H9 (cell line): ENCODE measurements at regions not wholly inside any gene's neighbourhood (a gene's known extent, or its start where the extent isn't known, plus 50 kb on each side); places are given as distances from the start of the nearest gene placed in this dataset.

Experiments used
- DNase-seq: peaks from one replicate; pipeline ENCODE4 v3.0.0-alpha.2; 2017
- H2AFZ ChIP-seq: one replicate; pipeline ENCODE4 v1.6.1; 2013; ENCODE audit warnings: mild to moderate bottlenecking, low read length, control low read depth, moderate library complexity
- H2AK5ac ChIP-seq: 2 replicates; pipeline ENCODE4 v1.6.1; 2013; ENCODE audit warnings: low read length, control low read depth, mixed read lengths; ENCODE audit not compliant: insufficient read length
- H2BK120ac ChIP-seq: one replicate; pipeline ENCODE4 v1.6.1; 2013; ENCODE audit warnings: low read depth, mild to moderate bottlenecking, low read length, control low read depth, inconsistent platforms; ENCODE audit not compliant: poor library complexity, severe bottlenecking
- H2BK12ac ChIP-seq: 2 replicates; pipeline ENCODE4 v1.6.1; 2013; ENCODE audit warnings: low read length, control low read depth, mixed read lengths, low read depth; ENCODE audit not compliant: insufficient read length
- H2BK15ac ChIP-seq: 2 replicates; pipeline ENCODE4 v1.6.1; 2013; ENCODE audit warnings: low read depth, low read length, control low read depth
- H2BK20ac ChIP-seq: one replicate; pipeline ENCODE4 v1.6.1; 2013; ENCODE audit warnings: low read depth, mild to moderate bottlenecking, low read length, control low read depth, inconsistent platforms; ENCODE audit not compliant: poor library complexity, severe bottlenecking
- H2BK5ac ChIP-seq: 2 replicates; pipeline ENCODE4 v1.6.1; 2013; ENCODE audit warnings: low read length, control low read depth, mixed read lengths; ENCODE audit not compliant: insufficient read length
- H3K14ac ChIP-seq: 2 replicates; pipeline ENCODE4 v1.6.1; 2013; ENCODE audit warnings: low read length, control low read depth; ENCODE audit not compliant: insufficient read depth
- H3K18ac ChIP-seq: 2 replicates; pipeline ENCODE4 v1.6.1; 2013; ENCODE audit warnings: low read depth, mild to moderate bottlenecking, mixed read lengths, low read length, control low read depth; ENCODE audit not compliant: insufficient read length
- H3K23ac ChIP-seq: 2 replicates; pipeline ENCODE4 v1.6.1; 2013; ENCODE audit warnings: low read length, control low read depth, mixed read lengths, low read depth; ENCODE audit not compliant: insufficient read length
- H3K23me2 ChIP-seq: 2 replicates; pipeline ENCODE4 v1.6.1; 2013; ENCODE audit warnings: low read depth, mild to moderate bottlenecking, mixed read lengths, low read length, control low read depth; ENCODE audit not compliant: insufficient read length, poor library complexity, severe bottlenecking
- H3K27ac ChIP-seq: 2 replicates; pipeline ENCODE4 v1.5.1; 2013; ENCODE audit warnings: low read length, control low read depth, mixed read lengths, low read depth; ENCODE audit not compliant: insufficient read length
- H3K27me3 ChIP-seq: 2 replicates; pipeline ENCODE4 v1.6.1; 2013; ENCODE audit warnings: low read length, control low read depth, inconsistent platforms; ENCODE audit not compliant: insufficient read depth
- H3K4ac ChIP-seq: 2 replicates; pipeline ENCODE4 v1.6.1; 2013; ENCODE audit warnings: low read depth, mild to moderate bottlenecking, control low read depth, inconsistent platforms, low read length, moderate library complexity
- H3K4me1 ChIP-seq: 2 replicates; pipeline ENCODE4 v1.6.1; 2013; ENCODE audit warnings: low read length, control low read depth, inconsistent platforms; ENCODE audit not compliant: insufficient read depth
- H3K4me2 ChIP-seq: 2 replicates; pipeline ENCODE4 v1.6.1; 2013; ENCODE audit warnings: low read length, control low read depth, mixed read lengths; ENCODE audit not compliant: insufficient read length, insufficient read depth
- H3K56ac ChIP-seq: 2 replicates; pipeline ENCODE4 v1.6.1; 2013; ENCODE audit warnings: low read depth, mild to moderate bottlenecking, mixed read lengths, low read length, control low read depth; ENCODE audit not compliant: insufficient read length
- H3K79me1 ChIP-seq: 2 replicates; pipeline ENCODE4 v1.6.1; 2013; ENCODE audit warnings: low read depth, mild to moderate bottlenecking, moderate library complexity, low read length, control low read depth, inconsistent platforms; ENCODE audit not compliant: insufficient read depth, poor library complexity, severe bottlenecking
- H3K79me2 ChIP-seq: 2 replicates; pipeline ENCODE4 v1.6.1; 2013; ENCODE audit warnings: low read length, control low read depth, inconsistent platforms; ENCODE audit not compliant: insufficient read depth
- H3K9ac ChIP-seq: 2 replicates; pipeline ENCODE4 v1.6.1; 2013; ENCODE audit warnings: low read length, control low read depth, mixed read lengths; ENCODE audit not compliant: insufficient read length; ENCODE audit errors: extremely low read depth
- H3K9me3 ChIP-seq: one replicate; pipeline ENCODE4 v1.6.1; 2013; ENCODE audit warnings: low read depth, low read length, inconsistent platforms; ENCODE audit not compliant: control insufficient read depth
- H3T11ph ChIP-seq: one replicate; pipeline ENCODE4 v1.6.1; 2013; ENCODE audit warnings: mild to moderate bottlenecking, low read length, control low read depth, inconsistent platforms
- H4K20me1 ChIP-seq: one replicate; pipeline ENCODE4 v1.6.1; 2013; ENCODE audit not compliant: control insufficient read depth, insufficient read length, insufficient read depth
- H4K5ac ChIP-seq: 2 replicates; pipeline ENCODE4 v1.6.1; 2013; ENCODE audit warnings: low read depth, mild to moderate bottlenecking, mixed read lengths, low read length, control low read depth; ENCODE audit not compliant: insufficient read length
- H4K8ac ChIP-seq: replicated peaks from 2 replicates; pipeline ENCODE4 v1.6.1; 2013; ENCODE audit warnings: low read length, control low read depth, mixed read lengths, low read depth; ENCODE audit not compliant: insufficient read length
- H4K91ac ChIP-seq: 2 replicates; pipeline ENCODE4 v1.6.1; 2013; ENCODE audit warnings: low read depth, mild to moderate bottlenecking, moderate library complexity, mixed read lengths, low read length, control low read depth; ENCODE audit not compliant: insufficient read length
- H3K27ac Mint-ChIP-seq, 3 experiments: 2 replicates in 2 of 3; 3 replicates in 1 of 3; pipeline ENCODE4 v1.8.0; 2020 to 2021; ENCODE audit warnings: mixed read lengths in 3 of 3, mild to moderate bottlenecking in 1 of 3, moderate library complexity in 1 of 3
- H3K27me3 Mint-ChIP-seq: 2 replicates; pipeline ENCODE4 v1.8.0; 2021; ENCODE audit warnings: low read depth, mild to moderate bottlenecking, moderate library complexity, mixed read lengths
- H3K36me3 Mint-ChIP-seq, 3 experiments: 2 replicates in 2 of 3; 3 replicates in 1 of 3; pipeline ENCODE4 v1.8.0; 2020 to 2021; ENCODE audit warnings: low read depth in 3 of 3, mixed read lengths in 3 of 3; ENCODE audit not compliant: insufficient read depth in 1 of 3
- H3K4me1 Mint-ChIP-seq, 2 experiments: 2 replicates each; pipeline ENCODE4 v1.8.0; 2020; ENCODE audit warnings: mixed read lengths in 2 of 2
- H3K4me3 Mint-ChIP-seq, 2 experiments: 2 replicates in 1 of 2; 3 replicates in 1 of 2; pipeline ENCODE4 v1.8.0; 2020 to 2021; ENCODE audit warnings: mild to moderate bottlenecking in 2 of 2, mixed read lengths in 2 of 2, moderate library complexity in 1 of 2
- H3K9me3 Mint-ChIP-seq, 2 experiments: 2 replicates in 1 of 2; 3 replicates in 1 of 2; pipeline ENCODE4 v1.8.0; 2020; ENCODE audit warnings: mild to moderate bottlenecking in 2 of 2, mixed read lengths in 2 of 2, moderate library complexity in 1 of 2
- WGBS: extraction: QIAGEN DNeasy Blood & Tissue Kit; methylation state at CpG from one replicate; pipeline ENCODE4 v1.1.7; 2013; ENCODE audit warnings: missing lambda C conversion rate, low lambda C conversion rate, mixed read lengths; ENCODE audit not compliant: insufficient read length; ENCODE audit errors: extremely low coverage; 5-methylcytosine and 5-hydroxymethylcytosine counted together
- TF ChIP-seq, protein P1 (sequence below): fragments of 200-600 bp; sonication (generic); conservative IDR thresholded peaks from 3 replicates; pipeline ENCODE4 v1.8.0; 2021; ENCODE audit warnings: antibody characterized with exemption, mild to moderate bottlenecking

DNA sequence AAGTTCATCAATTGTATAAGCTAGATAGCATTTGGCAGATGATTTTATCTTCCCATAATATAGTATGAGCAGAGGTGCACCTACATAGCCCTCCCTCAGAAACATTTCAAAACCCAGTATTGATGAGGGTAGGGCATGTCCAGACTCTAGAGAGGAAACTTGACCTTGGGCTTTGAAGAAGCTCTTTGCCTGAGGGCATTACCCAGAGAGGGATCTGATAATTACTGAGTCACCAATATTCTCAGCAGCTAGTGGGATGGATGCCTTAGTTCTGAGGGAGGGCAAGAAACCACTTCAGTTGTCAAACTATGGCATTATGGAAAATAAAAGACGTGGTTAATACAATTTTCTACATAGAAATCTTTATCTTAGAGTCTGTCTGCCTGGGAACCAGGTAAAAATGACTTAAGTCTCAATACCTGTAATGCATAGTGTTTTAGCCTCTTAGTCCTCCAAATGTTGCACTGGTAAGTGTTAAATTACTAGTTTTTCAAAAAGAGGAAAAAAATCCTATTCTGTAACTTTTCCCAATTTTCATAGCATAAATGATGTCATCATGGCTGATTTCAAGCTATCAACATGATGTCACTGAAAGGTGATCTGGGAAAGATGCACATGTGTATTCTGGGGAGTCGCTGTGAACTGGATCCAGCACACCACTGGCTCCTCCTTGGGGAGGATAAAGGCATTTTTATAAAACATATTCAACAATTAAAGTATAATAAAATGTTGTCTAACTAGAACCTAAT is 809.0 kb downstream of the KCTD16 start:
- Histone ChIP-seq H3K4ac (no peak overlapping the region), H3K4me1 (no peaks in the 10 kb centered on the region), H2AK5ac (no peak overlapping the region), H3K79me2 (no peaks in the 10 kb centered on the region), H4K5ac (no peak overlapping the region), H2BK5ac (no peak overlapping the region), H3K27me3 (no peaks in the 10 kb centered on the region), H3K14ac (no peak overlapping the region), H3K18ac (no peak overlapping the region), H2BK12ac (no peak overlapping the region), H4K8ac (no peak overlapping the region), H2BK120ac (no peak overlapping the region), H3T11ph (no peak overlapping the region), H3K23me2 (no peaks in the 10 kb centered on the region), H3K9ac (no peak overlapping the region), H3K4me2 (no peak overlapping the region), H3K79me1 (no peaks in the 10 kb centered on the region), H3K56ac (no peak overlapping the region), H2AFZ (no peak overlapping the region), H4K91ac (no peak overlapping the region), H2BK15ac (no peak overlapping the region), H3K27ac (no peak overlapping the region), H3K23ac (no peak overlapping the region), H2BK20ac (no peak overlapping the region), H4K20me1 (no peaks in the 10 kb centered on the region), H3K9me3 (no peaks in the 10 kb centered on the region)
- Mint-ChIP-seq H3K9me3 (peaks cover 9 to 10% of the 10 kb centered on the region in 2 experiments; a peak in 4 of 5 replicates), H3K36me3 (peaks cover 3 to 9% (median 3%) of the 10 kb centered on the region in 3 experiments; a peak in 6 of 7 replicates), H3K27ac (peak overlapping the region in 1 of 3 experiments; percentile 36; a peak in 1 of 7 replicates), H3K27me3 (no peaks in the 10 kb centered on the region), H3K4me1 (no peaks in the 10 kb centered on the region), H3K4me3 (no peak overlapping the region)
- DNase-seq = no peak
- TF ChIP-seq, protein P1, sequence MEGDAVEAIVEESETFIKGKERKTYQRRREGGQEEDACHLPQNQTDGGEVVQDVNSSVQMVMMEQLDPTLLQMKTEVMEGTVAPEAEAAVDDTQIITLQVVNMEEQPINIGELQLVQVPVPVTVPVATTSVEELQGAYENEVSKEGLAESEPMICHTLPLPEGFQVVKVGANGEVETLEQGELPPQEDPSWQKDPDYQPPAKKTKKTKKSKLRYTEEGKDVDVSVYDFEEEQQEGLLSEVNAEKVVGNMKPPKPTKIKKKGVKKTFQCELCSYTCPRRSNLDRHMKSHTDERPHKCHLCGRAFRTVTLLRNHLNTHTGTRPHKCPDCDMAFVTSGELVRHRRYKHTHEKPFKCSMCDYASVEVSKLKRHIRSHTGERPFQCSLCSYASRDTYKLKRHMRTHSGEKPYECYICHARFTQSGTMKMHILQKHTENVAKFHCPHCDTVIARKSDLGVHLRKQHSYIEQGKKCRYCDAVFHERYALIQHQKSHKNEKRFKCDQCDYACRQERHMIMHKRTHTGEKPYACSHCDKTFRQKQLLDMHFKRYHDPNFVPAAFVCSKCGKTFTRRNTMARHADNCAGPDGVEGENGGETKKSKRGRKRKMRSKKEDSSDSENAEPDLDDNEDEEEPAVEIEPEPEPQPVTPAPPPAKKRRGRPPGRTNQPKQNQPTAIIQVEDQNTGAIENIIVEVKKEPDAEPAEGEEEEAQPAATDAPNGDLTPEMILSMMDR = no peak
- no CpG with 5 or more reads among the region's 2 CpGs for WGBS
